MCF 10A (cell line): ENCODE measurements at regions not wholly inside any gene's neighbourhood (a gene's known extent, or its start where the extent isn't known, plus 50 kb on each side); places are given as distances from the start of the nearest gene placed in this dataset.

ENCODE experiments used
- BruUV-seq: library from RNA; stranded (reverse); fragments of 400-500 nt; replicated peaks from 2 replicates; lab custom pipeline; 2021; lab: Mats Ljungman, UMichigan
- CTCF ChIA-PET: fragments of 300-600 bp; sonication (Branson Sonifier 250); formaldehyde crosslinking; extraction: SDS; loops from one replicate; lab custom pipeline; 2021; ENCODE audit warnings: antibody characterized with exemption, inconsistent platforms; lab: Yijun Ruan, JAX
- POLR2A ChIA-PET: fragments of 300-600, 350-650 bp; sonication (Branson Sonifier 250); formaldehyde crosslinking; extraction: SDS; loops from one replicate; lab custom pipeline; 2020; ENCODE audit warnings: antibody characterized with exemption, inconsistent platforms; lab: Yijun Ruan, JAX
- DNase-seq: peaks from one replicate; pipeline ENCODE4 v3.0.0-alpha.2; 2018; ENCODE audit not compliant: unreplicated experiment
- H3K27ac Mint-ChIP-seq: one replicate; pipeline ENCODE4 v1.8.0; 2022; ENCODE audit warnings: mild to moderate bottlenecking, low read depth, mixed read lengths; ENCODE audit not compliant: unreplicated experiment
- H3K27me3 Mint-ChIP-seq: one replicate; pipeline ENCODE4 v1.8.0; 2022; ENCODE audit warnings: mixed read lengths; ENCODE audit not compliant: insufficient read depth, unreplicated experiment
- H3K36me3 Mint-ChIP-seq: one replicate; pipeline ENCODE4 v1.8.0; 2022; ENCODE audit warnings: mild to moderate bottlenecking, moderate library complexity, mixed read lengths; ENCODE audit not compliant: insufficient read depth, unreplicated experiment
- H3K4me1 Mint-ChIP-seq: one replicate; pipeline ENCODE4 v1.8.0; 2022; ENCODE audit warnings: mixed read lengths; ENCODE audit not compliant: insufficient read depth, unreplicated experiment
- H3K4me3 Mint-ChIP-seq: one replicate; pipeline ENCODE4 v1.8.0; 2022; ENCODE audit warnings: mild to moderate bottlenecking, moderate library complexity, mixed read lengths; ENCODE audit not compliant: unreplicated experiment
- H3K9me3 Mint-ChIP-seq: one replicate; pipeline ENCODE4 v1.8.0; 2022; ENCODE audit warnings: mixed read lengths; ENCODE audit not compliant: unreplicated experiment
- CTCF ChIP-seq: fragments of 200-600 bp; IDR thresholded peaks from one replicate; pipeline ENCODE4 v1.8.0; 2022; ENCODE audit warnings: antibody characterized with exemption, mild to moderate bottlenecking; ENCODE audit not compliant: unreplicated experiment
- intact Hi-C: fragments of 100-400 bp; cut with micrococcal nuclease; formaldehyde crosslinking; loops from 2 replicates; pipeline ENCODE4 v1.14.1; 2022

DNA sequence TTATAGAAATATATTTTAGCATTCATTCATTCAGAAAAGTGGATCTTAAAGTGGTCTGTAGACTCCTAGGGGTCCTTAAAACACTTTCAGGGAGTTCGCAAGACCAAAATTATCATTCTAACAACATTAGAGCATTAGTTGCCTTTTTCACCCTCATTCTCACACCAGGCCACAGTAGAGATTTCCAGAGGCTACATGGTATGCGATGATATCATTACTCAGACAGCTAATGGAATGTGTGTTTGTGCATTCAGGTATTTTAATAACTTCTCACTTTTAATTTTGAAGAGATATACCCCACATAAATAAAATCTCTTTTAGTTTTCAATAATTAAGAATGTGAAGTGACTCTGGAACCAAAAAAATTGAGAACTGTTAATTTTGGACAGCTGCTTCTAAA, 206.9 kb downstream of the NSUN3 start:
- no peak for DNase-seq
- no peak for TF ChIP-seq CTCF
- Mint-ChIP-seq H3K4me3 (no peak overlapping the region), H3K36me3 (no peaks in the 10 kb centered on the region), H3K9me3 (no peaks in the 10 kb centered on the region), H3K27ac (no peak overlapping the region), H3K4me1 (no peaks in the 10 kb centered on the region), H3K27me3 (peaks cover 15% of the 10 kb centered on the region)
- POLR2A ChIA-PET, result interaction anchor here (0.6 kb wide), 1 partner anchor 1686 kb away, joined by 3 read pairs; no protein-coding TSS in a partner anchor
- CTCF ChIA-PET, result interaction anchor here (1.0 kb wide), 4 partner anchors 14 to 20 kb away, joined by 3 to 5 read pairs (median 4); no protein-coding TSS in a partner anchor
- no TSS peak for BruUV-seq
- intact Hi-C loops, result no loop called here

- H3K4me1 Mint-ChIP-seq, result no peaks in the 10 kb centered on the region
- intact Hi-C loops, result no loop called here
- no peak overlapping the region for H3K27ac Mint-ChIP-seq
- no peak overlapping the region for H3K4me3 Mint-ChIP-seq
- TF ChIP-seq CTCF, result no peak
- DNase-seq, result no peak
- POLR2A ChIA-PET, result no interaction called here
- H3K36me3 Mint-ChIP-seq, result no peaks in the 10 kb centered on the region
- BruUV-seq, result no TSS peak
- no peaks in the 10 kb centered on the region for H3K9me3 Mint-ChIP-seq
- CTCF ChIA-PET, result interaction anchor here (1.0 kb wide), 1 partner anchor 23 kb away, joined by 4 read pairs; no protein-coding TSS in a partner anchor
- no peaks in the 10 kb centered on the region for H3K27me3 Mint-ChIP-seq
Measured at GRCh38 chr3:94272016-94272415, 209.2 kb downstream of the NSUN3 start.

GRCh38 chr3:94280958-94281357, 218.1 kb downstream of the NSUN3 start:
- intact Hi-C loops, result no loop called here
- Mint-ChIP-seq H3K9me3 (no peaks in the 10 kb centered on the region), H3K36me3 (no peaks in the 10 kb centered on the region), H3K27me3 (no peaks in the 10 kb centered on the region), H3K4me3 (no peak overlapping the region), H3K27ac (no peak overlapping the region), H3K4me1 (no peaks in the 10 kb centered on the region)
- no peak for DNase-seq
- TF ChIP-seq CTCF, result no peak
- POLR2A ChIA-PET, result no interaction called here
- CTCF ChIA-PET, result interaction anchor here (0.7 to 1.1 kb wide), 3 partner anchors 28 to 165 kb away, joined by 3 to 8 read pairs (median 3); no protein-coding TSS in a partner anchor
- BruUV-seq, result no TSS peak

DNA sequence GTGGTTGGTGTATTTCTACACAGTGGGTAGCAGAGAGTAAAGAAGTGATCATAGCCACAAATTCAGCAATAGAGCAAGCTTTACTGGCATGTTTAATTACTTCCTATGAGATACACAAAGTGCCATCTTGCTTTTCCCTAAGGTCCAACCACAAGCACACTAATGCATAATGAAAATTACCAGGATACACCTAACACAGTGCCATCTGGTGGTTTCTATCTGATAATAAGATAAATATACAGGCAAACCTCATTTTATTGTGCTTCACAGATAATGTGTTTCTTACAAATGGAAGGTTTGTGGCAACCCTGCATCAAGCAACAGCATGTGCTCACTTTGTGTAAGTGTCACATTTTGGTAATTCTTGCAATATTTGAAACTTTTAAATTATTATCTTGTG, 223.0 kb downstream of the NSUN3 start:
- ChIA-PET CTCF (interaction anchor here (0.6 to 5.4 kb wide), 25 partner anchors 10 to 325 kb away, joined by 3 to 79 read pairs (median 4); no protein-coding TSS in a partner anchor), POLR2A (no interaction called here)
- peak; percentile 42 for DNase-seq
- intact Hi-C loops, result loop anchor here (1.0 to 5.0 kb wide), 2 partner anchors 39 to 171 kb away; no protein-coding TSS in a partner anchor
- H3K4me1 Mint-ChIP-seq, result no peaks in the 10 kb centered on the region
- TF ChIP-seq CTCF, result peak; percentile 42
- H3K4me3 Mint-ChIP-seq, result no peak overlapping the region
- no peaks in the 10 kb centered on the region for H3K27me3 Mint-ChIP-seq
- H3K9me3 Mint-ChIP-seq, result no peaks in the 10 kb centered on the region
- H3K27ac Mint-ChIP-seq, result no peak overlapping the region
- no TSS peak for BruUV-seq
- no peaks in the 10 kb centered on the region for H3K36me3 Mint-ChIP-seq
